ENCODE measurements at regions not wholly inside any gene's neighbourhood (a gene's known extent, or its start where the extent isn't known, plus 50 kb on each side); places are given as distances from the start of the nearest gene placed in this dataset.

DNA sequence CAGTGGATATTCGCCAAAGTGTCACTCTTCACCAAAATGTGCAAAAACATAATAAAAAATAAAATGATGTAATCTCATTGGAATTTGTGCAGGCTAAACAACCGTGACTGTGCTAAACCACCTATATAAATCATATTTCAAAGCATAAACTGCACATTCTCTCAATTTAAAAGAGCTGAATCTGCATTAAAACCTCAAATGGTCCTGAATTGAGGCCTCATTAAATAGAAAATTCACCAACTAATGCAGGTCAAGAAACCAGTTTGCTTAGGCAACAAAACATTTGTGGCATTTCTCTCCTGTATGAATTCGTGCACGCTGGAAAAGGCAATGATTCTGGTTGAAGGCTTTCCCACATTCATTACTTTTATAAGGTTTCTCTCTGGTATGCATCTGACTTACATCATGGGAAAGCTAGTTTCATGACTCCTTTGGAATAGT lies 80.1 kb upstream of the IFNG-AS1 start:
- FAIRE-seq (no peak), DNase-seq (ENCODE audit: low read depth, low spot score) (no peak)
- Histone ChIP-seq H3K27ac (ENCODE audit: insufficient read depth, low read depth, low read length) (no peak overlapping the region), H3K79me2 (ENCODE audit: control insufficient read depth, insufficient read depth, low read length) (no peaks in the 10 kb centered on the region), H3K4me2 (ENCODE audit: insufficient read depth, low read length) (no peak overlapping the region), H3K9ac (replicated peaks; ENCODE audit: extremely low read depth, insufficient read depth, low read length) (no peak overlapping the region), H2AFZ (ENCODE audit: low read depth, low read length) (no peak overlapping the region), H3K9me3 (replicated peaks; ENCODE audit: control insufficient read depth, insufficient read depth, low read length) (no peaks in the 10 kb centered on the region), H3K4me3 (replicated peaks in 1 of 3; ENCODE audit: insufficient read depth in 1 of 3, low read depth in 1 of 3, low read length in 3 of 3) (no peak overlapping the region), H4K20me1 (replicated peaks; ENCODE audit: control insufficient read depth, extremely low read depth, insufficient read depth, low read length) (no peaks in the 10 kb centered on the region), H3K27me3 (ENCODE audit: control insufficient read depth in 2 of 2, insufficient read depth in 2 of 2, low read length in 2 of 2) (no peaks in the 10 kb centered on the region), H3K9me1 (replicated peaks; ENCODE audit: control insufficient read depth, extremely low read depth, insufficient read depth, low read length) (no peaks in the 10 kb centered on the region), H3K36me3 (ENCODE audit: control insufficient read depth in 2 of 2, extremely low read depth in 1 of 2, insufficient read depth in 2 of 2, low read length in 2 of 2) (no peaks in the 10 kb centered on the region), H3K4me1 (ENCODE audit: control insufficient read depth, extremely low read depth, insufficient read depth, low read length) (no peaks in the 10 kb centered on the region)
- dilution Hi-C loops (cut with MboI; ENCODE audit: extremely low pct_ligation_motif_present, low sequenced_read_pairs) (no loop called here), intact Hi-C loops (cut with micrococcal nuclease) (no loop called here)
- ChIA-PET POLR2A (no interaction called here), CTCF (interaction anchor here (1.3 kb wide), 1 partner anchor 34 kb away, joined by 3 read pairs; no protein-coding TSS in a partner anchor)
- BruUV-seq (replicated peaks): no TSS peak
- no peak for TF ChIP-seq GATA2 (IDR thresholded peaks at IDR 0.05; ENCODE audit: insufficient read depth, insufficient read length, low read depth, low read length)
- TF ChIP-seq POLR2A (IDR thresholded peaks at IDR 0.05; ENCODE audit: low read depth, low read length): no peak
- TF ChIP-seq, protein P1, sequence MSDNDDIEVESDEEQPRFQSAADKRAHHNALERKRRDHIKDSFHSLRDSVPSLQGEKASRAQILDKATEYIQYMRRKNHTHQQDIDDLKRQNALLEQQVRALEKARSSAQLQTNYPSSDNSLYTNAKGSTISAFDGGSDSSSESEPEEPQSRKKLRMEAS (IDR thresholded peaks at IDR 0.05; ENCODE audit: insufficient read depth, insufficient read length): no peak
- TF ChIP-seq CTCF (IDR thresholded peaks at IDR 0.05; ENCODE audit: extremely low read depth in 1 of 2, insufficient read depth in 1 of 2, low read depth in 1 of 2, low read length in 2 of 2): no peak

GRCh38 chr12:67909681-67910080 lies 79.6 kb upstream of the IFNG-AS1 start:
- POLR2A ChIA-PET: no interaction called here
- no peak overlapping the region for H3K4me2 ChIP-seq (ENCODE audit: insufficient read depth, low read length)

More at GRCh38 chr12:67909681-67910080, 79.6 kb upstream of the IFNG-AS1 start:
- Histone ChIP-seq H4K20me1 (replicated peaks; ENCODE audit: control insufficient read depth, extremely low read depth, insufficient read depth, low read length) (no peaks in the 10 kb centered on the region), H3K4me3 (replicated peaks in 1 of 3; ENCODE audit: insufficient read depth in 1 of 3, low read depth in 1 of 3, low read length in 3 of 3) (no peak overlapping the region), H3K9me3 (replicated peaks; ENCODE audit: control insufficient read depth, insufficient read depth, low read length) (no peaks in the 10 kb centered on the region), H3K79me2 (ENCODE audit: control insufficient read depth, insufficient read depth, low read length) (no peaks in the 10 kb centered on the region), H3K9ac (replicated peaks; ENCODE audit: extremely low read depth, insufficient read depth, low read length) (no peak overlapping the region), H3K9me1 (replicated peaks; ENCODE audit: control insufficient read depth, extremely low read depth, insufficient read depth, low read length) (no peaks in the 10 kb centered on the region), H3K36me3 (ENCODE audit: control insufficient read depth in 2 of 2, extremely low read depth in 1 of 2, insufficient read depth in 2 of 2, low read length in 2 of 2) (no peaks in the 10 kb centered on the region), H2AFZ (ENCODE audit: low read depth, low read length) (no peak overlapping the region), H3K27ac (ENCODE audit: insufficient read depth, low read depth, low read length) (no peak overlapping the region), H3K27me3 (ENCODE audit: control insufficient read depth in 2 of 2, insufficient read depth in 2 of 2, low read length in 2 of 2) (no peaks in the 10 kb centered on the region), H3K4me1 (ENCODE audit: control insufficient read depth, extremely low read depth, insufficient read depth, low read length) (no peaks in the 10 kb centered on the region)
- FAIRE-seq (no peak), DNase-seq (ENCODE audit: low read depth, low spot score) (no peak)
- dilution Hi-C loops (cut with MboI; ENCODE audit: extremely low pct_ligation_motif_present, low sequenced_read_pairs) (no loop called here), intact Hi-C loops (cut with micrococcal nuclease) (no loop called here)
- TF ChIP-seq POLR2A (IDR thresholded peaks at IDR 0.05; ENCODE audit: low read depth, low read length) (no peak), CTCF (IDR thresholded peaks at IDR 0.05; ENCODE audit: extremely low read depth in 1 of 2, insufficient read depth in 1 of 2, low read depth in 1 of 2, low read length in 2 of 2) (no peak), EZH2 (IDR thresholded peaks at IDR 0.05; ENCODE audit: borderline replicate concordance, low read depth, low read length, severe bottlenecking) (no peak), GATA2 (IDR thresholded peaks at IDR 0.05; ENCODE audit: insufficient read depth, insufficient read length, low read depth, low read length) (no peak), JUN (IDR thresholded peaks at IDR 0.05; ENCODE audit: borderline replicate concordance, insufficient read depth, insufficient read length, low read depth) (no peak), POLR2AphosphoS5 (IDR thresholded peaks at IDR 0.05; ENCODE audit: insufficient read depth, low read depth, low read length) (no peak), MYC (IDR thresholded peaks at IDR 0.05; ENCODE audit: low read depth, low read length) (no peak), FOS (IDR thresholded peaks at IDR 0.05; ENCODE audit: borderline replicate concordance, insufficient read depth, low read length) (no peak)
- TF ChIP-seq, protein P1 (IDR thresholded peaks at IDR 0.05; ENCODE audit: insufficient read depth, insufficient read length): no peak
- CTCF ChIA-PET: no interaction called here
- no TSS peak for BruUV-seq (replicated peaks)
